Chondrocyte (in vitro differentiated cells): ENCODE measurements at regions not wholly inside any gene's neighbourhood (a gene's known extent, or its start where the extent isn't known, plus 50 kb on each side); places are given as distances from the start of the nearest gene placed in this dataset.
A peak's percentile ranks its signal among the peaks of the same experiment; 100 is the strongest.
"Not testable (repeated sequence)": the region's sequence is repeated elsewhere in the genome, so short reads cannot be mapped to it uniquely, and the experiment has no call there.

Source experiments
- DNase-seq: peaks from one replicate; pipeline ENCODE4 v3.0.0; 2021; ENCODE audit warnings: mixed read lengths, low spot score
- H3K27ac Mint-ChIP-seq: one replicate; pipeline ENCODE4 v1.8.0; 2021; ENCODE audit warnings: mild to moderate bottlenecking, moderate library complexity, mixed read lengths; ENCODE audit not compliant: unreplicated experiment
- H3K27me3 Mint-ChIP-seq: 2 replicates; pipeline ENCODE4 v1.8.0; 2021; ENCODE audit warnings: low read depth, mixed read lengths
- H3K36me3 Mint-ChIP-seq: 2 replicates; pipeline ENCODE4 v1.8.0; 2021; ENCODE audit warnings: low read depth, mixed read lengths
- H3K4me1 Mint-ChIP-seq: 2 replicates; pipeline ENCODE4 v1.8.0; 2021; ENCODE audit warnings: low read depth, mild to moderate bottlenecking, mixed read lengths
- H3K4me3 Mint-ChIP-seq: one replicate; pipeline ENCODE4 v1.8.0; 2021; ENCODE audit warnings: mild to moderate bottlenecking, moderate library complexity, mixed read lengths; ENCODE audit not compliant: unreplicated experiment
- H3K9me3 Mint-ChIP-seq: 2 replicates; pipeline ENCODE4 v1.8.0; 2021; ENCODE audit warnings: low read depth, mixed read lengths
- TF ChIP-seq, protein P1 (sequence below): fragments of 200-600 bp; sonication (generic); IDR thresholded peaks from 2 replicates; pipeline ENCODE4 v1.5.0; 2021; ENCODE audit warnings: antibody characterized with exemption, mild to moderate bottlenecking, moderate library complexity

DNA sequence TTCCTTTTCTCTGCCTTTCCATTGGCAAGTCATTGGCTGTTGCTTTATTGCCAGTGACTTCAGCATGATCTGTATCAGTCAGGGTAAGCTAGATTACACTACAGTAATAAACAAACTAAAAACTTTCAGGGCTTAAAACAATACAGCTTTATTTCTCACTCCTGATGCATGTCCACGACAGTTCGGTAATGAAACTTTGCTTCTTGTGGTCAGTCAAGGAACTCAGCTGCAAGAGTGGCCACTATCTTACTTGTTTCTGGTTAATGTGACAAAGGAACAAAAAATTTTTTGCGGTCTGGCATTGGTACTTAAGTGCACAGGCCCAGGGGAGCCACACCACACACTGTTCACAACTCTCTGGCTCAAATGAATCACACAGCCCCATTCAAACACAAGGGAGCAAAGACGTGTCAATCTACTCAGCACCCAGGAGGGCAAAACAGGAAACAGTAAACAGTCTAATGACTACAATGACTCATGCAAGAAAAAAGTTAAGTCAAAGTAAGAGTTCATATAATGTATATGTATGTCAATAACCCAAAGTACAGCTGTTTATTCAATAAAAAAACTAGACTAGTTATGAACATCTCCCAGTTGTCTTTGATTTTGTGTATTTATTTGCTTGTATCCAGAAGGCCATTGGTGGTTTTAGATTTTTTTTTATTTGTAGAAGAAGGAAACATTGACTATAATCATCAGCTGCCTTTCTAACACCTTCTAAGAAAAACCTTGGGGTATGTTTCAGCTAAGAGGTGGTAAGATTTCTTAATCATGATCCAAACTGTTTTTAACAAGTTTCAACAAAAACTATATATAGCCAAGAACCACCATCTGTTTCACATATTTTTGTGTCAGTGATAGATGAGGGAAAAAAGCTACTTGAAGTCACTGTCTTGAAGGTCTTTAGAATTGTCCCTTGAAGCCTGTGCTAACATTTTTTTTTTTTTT is 134.4 kb upstream of the FAM3C start:
- DNase-seq = no peak
- H3K9me3 Mint-ChIP-seq = no peaks in the 10 kb centered on the region
- H3K27me3 Mint-ChIP-seq = no peaks in the 10 kb centered on the region
- H3K4me1 Mint-ChIP-seq = peaks cover 25% of the 10 kb centered on the region
- no peak overlapping the region for H3K4me3 Mint-ChIP-seq
- H3K36me3 Mint-ChIP-seq = no peaks in the 10 kb centered on the region
- peak overlapping the region; percentile 78 for H3K27ac Mint-ChIP-seq
- TF ChIP-seq, protein P1, sequence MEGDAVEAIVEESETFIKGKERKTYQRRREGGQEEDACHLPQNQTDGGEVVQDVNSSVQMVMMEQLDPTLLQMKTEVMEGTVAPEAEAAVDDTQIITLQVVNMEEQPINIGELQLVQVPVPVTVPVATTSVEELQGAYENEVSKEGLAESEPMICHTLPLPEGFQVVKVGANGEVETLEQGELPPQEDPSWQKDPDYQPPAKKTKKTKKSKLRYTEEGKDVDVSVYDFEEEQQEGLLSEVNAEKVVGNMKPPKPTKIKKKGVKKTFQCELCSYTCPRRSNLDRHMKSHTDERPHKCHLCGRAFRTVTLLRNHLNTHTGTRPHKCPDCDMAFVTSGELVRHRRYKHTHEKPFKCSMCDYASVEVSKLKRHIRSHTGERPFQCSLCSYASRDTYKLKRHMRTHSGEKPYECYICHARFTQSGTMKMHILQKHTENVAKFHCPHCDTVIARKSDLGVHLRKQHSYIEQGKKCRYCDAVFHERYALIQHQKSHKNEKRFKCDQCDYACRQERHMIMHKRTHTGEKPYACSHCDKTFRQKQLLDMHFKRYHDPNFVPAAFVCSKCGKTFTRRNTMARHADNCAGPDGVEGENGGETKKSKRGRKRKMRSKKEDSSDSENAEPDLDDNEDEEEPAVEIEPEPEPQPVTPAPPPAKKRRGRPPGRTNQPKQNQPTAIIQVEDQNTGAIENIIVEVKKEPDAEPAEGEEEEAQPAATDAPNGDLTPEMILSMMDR = no peak

DNA sequence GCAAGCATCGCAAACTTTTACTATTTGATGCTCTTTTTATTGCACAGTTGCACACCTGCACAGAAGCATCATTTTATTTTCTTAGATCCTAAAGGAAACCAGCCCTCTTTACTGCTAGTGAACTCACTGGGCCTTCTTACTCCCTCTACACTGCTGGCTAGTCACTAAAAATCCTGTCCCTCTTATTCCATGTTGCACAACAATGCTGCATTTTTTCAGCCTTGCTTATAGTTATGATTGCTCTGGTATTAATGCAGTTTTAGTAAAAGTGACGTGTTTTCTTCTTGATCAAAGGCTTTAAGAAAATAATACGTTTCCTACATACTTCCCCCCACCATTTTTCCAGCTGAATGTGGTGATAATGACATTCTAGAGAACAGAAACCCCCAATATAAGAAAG is 132.9 kb upstream of the FAM3C start:
- no peaks in the 10 kb centered on the region for H3K36me3 Mint-ChIP-seq
- H3K9me3 Mint-ChIP-seq = no peaks in the 10 kb centered on the region
- no peak overlapping the region for H3K4me3 Mint-ChIP-seq
- TF ChIP-seq, protein P1 = no peak
- H3K4me1 Mint-ChIP-seq = peaks cover 26% of the 10 kb centered on the region
- DNase-seq = no peak
- no peaks in the 10 kb centered on the region for H3K27me3 Mint-ChIP-seq
- no peak overlapping the region for H3K27ac Mint-ChIP-seq

DNA sequence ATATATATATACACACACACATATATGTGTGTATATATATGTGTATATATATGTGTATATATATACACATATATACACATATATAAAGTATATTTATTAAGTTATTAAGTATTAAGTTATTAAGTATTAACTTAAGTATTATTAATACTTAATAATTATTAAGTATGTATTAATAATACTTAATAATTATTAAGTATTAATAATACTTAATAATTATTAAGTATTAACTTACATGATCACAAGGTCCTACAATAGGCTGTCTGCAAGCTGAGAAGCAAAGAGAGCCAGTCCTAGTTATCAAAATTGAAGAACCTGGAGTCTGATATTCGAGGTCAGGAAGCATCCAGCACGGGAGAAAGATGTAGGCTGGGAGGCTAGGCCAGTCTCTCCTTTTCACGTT is 130.1 kb upstream of the FAM3C start:
- H3K36me3 Mint-ChIP-seq = not testable (repeated sequence)

DNA sequence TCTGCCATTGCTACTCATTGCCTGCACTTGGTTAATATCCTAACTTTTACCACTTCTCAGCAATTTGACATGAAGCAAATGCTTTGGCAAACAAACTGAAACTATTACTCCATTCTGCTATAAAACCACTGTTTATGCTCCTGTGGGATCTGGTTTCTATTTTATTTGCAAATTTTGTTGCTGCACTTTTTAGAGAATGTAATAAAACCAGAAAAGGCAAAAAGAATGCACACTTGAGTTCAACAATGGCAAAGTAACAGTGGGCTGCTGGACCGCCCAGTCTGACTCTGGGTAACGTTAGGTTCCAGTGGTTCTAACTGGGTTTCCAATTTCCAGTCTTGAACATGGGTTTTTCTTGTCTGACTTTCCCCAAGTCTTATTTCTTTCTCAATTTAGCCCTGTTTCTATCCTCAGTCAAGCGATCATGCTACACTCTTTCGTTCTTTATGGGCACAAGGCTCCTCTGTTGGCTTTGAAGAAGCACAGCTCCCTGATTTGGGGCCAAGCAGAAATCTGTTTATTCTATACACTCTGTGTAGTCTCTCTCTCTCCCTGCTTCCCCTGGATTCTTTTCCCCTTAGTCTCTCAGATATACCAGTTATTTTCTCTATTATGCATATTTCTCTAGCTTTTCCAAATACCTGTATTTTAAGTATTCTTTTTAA is 129.2 kb upstream of the FAM3C start:
- H3K27ac Mint-ChIP-seq = no peak overlapping the region
- H3K27me3 Mint-ChIP-seq = no peaks in the 10 kb centered on the region
- no peak for DNase-seq
- no peak overlapping the region for H3K4me3 Mint-ChIP-seq
- no peaks in the 10 kb centered on the region for H3K36me3 Mint-ChIP-seq
- no peaks in the 10 kb centered on the region for H3K9me3 Mint-ChIP-seq
- TF ChIP-seq, protein P1 = no peak
- peaks cover 12% of the 10 kb centered on the region for H3K4me1 Mint-ChIP-seq

More for the DNA sequence above, 130.1 kb upstream of the FAM3C start:
- H3K27ac Mint-ChIP-seq, H3K27me3 Mint-ChIP-seq, DNase-seq, H3K9me3 Mint-ChIP-seq, H3K4me3 Mint-ChIP-seq: not testable (repeated sequence)
- peaks cover 20% of the 10 kb centered on the region for H3K4me1 Mint-ChIP-seq

DNA sequence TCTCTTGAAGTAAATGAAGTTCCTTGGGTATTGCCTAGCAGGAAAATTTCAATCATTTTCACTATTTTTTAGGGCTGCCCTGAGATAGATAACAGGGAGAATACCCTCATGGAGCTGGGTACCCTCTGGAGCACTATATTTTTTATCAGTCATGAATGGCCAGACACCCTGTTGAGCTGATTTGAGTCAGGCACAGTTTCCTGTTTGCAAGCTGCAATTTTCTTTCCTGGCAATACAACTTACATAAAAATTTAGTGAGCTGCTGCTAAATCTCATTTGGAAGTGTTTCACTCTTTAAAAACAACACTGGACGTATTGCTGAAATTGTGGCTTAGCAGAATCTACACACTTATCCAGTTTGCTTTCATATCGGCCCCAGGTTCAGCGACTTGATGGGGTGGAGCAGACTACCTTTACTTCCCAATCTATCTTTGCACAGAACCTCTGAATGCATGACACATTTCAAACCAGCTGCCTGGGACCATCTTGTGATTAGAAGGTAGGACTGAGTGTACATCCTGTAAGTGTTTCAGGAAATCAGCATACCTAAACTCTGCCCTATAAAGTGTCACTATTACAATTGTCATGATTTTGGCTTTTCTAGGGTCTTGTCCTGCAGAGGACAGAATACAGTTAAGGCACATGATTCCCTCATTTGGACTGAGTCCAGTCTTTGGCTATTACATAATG is 125.7 kb upstream of the FAM3C start:
- TF ChIP-seq, protein P1 = no peak
- no peaks in the 10 kb centered on the region for H3K27me3 Mint-ChIP-seq
- peaks cover 8% of the 10 kb centered on the region for H3K4me1 Mint-ChIP-seq
- H3K9me3 Mint-ChIP-seq = no peaks in the 10 kb centered on the region
- H3K36me3 Mint-ChIP-seq = no peaks in the 10 kb centered on the region
- H3K4me3 Mint-ChIP-seq = no peak overlapping the region
- DNase-seq = no peak
- H3K27ac Mint-ChIP-seq = no peak overlapping the region
